Left lung (tissue), 4 donors: ENCODE measurements at regions not wholly inside any gene's neighbourhood (a gene's known extent, or its start where the extent isn't known, plus 50 kb on each side); places are given as distances from the start of the nearest gene placed in this dataset.
A peak's percentile ranks its signal among the peaks of the same experiment; 100 is the strongest.

ENCODE experiments used
- ATAC-seq: fragments of 200-7000 bp; cut with Tn5 transposase; one replicate; pipeline ENCODE4 v1.9.1; 2020; ENCODE audit warnings: moderate library complexity
- DNase-seq, 4 donors: peaks; one replicate each; pipeline ENCODE4 v3.0.0-alpha.2; 2013 to 2020
- H3K27ac ChIP-seq, 2 donors: fragments of 200-600 bp; sonication (generic) in 1 of 2; one replicate each; pipeline versions ENCODE4 v1.5.0 to v1.8.0; 2020 to 2021
- H3K27me3 ChIP-seq, 2 donors: fragments of 200-600 bp; sonication (generic) in 1 of 2; one replicate each; pipeline versions ENCODE4 v1.5.0 to v1.8.0; 2020 to 2021
- H3K36me3 ChIP-seq, 2 donors: fragments of 200-600 bp; sonication (generic) in 1 of 2; one replicate each; pipeline versions ENCODE4 v1.5.0 to v1.8.0; 2020 to 2021
- H3K4me1 ChIP-seq, 2 donors: fragments of 200-600 bp; one replicate each; pipeline ENCODE4 v1.8.0; 2021
- H3K4me3 ChIP-seq, 2 donors: fragments of 200-600 bp; sonication (generic) in 1 of 2; one replicate each; pipeline versions ENCODE4 v1.5.0 to v1.8.0; 2020 to 2021; ENCODE audit warnings: mild to moderate bottlenecking in 1 of 2
- H3K9me3 ChIP-seq, 2 donors: fragments of 200-600 bp; sonication (generic) in 1 of 2; one replicate each; pipeline versions ENCODE4 v1.5.0 to v1.8.0; 2020 to 2021
- CTCF ChIP-seq, 2 donors: fragments of 200-600 bp; sonication (generic) in 1 of 2; IDR thresholded peaks; one replicate each; pipeline versions ENCODE4 v1.5.0 to v1.8.0; 2021; ENCODE audit warnings: antibody characterized with exemption in 2 of 2
- intact Hi-C, 2 donors: fragments of 100-400 bp; cut with DNase I; formaldehyde crosslinking; loops; one replicate each; pipeline versions ENCODE4 v1.11.2 to v1.14.2; 2022
- donor health status: DM: no; HTN: yes; CAD: no.
- donor health status: DM: no; HTN: no; CAD: no.

- H3K4me3 ChIP-seq: no peak overlapping the region
- no peak overlapping the region for H3K27ac ChIP-seq
- no peaks in the 10 kb centered on the region for H3K36me3 ChIP-seq
- H3K9me3 ChIP-seq: no peaks in the 10 kb centered on the region
- no peak for DNase-seq
- TF ChIP-seq CTCF (IDR thresholded peaks at IDR 0.05): no peak
- H3K4me1 ChIP-seq: no peaks in the 10 kb centered on the region
- no peaks in the 10 kb centered on the region for H3K27me3 ChIP-seq
- no peak for ATAC-seq
- intact Hi-C loops: no loop called here
Observed at GRCh38 chr5:4192111-4192510, 596.5 kb downstream of the IRX1 start.

DNA sequence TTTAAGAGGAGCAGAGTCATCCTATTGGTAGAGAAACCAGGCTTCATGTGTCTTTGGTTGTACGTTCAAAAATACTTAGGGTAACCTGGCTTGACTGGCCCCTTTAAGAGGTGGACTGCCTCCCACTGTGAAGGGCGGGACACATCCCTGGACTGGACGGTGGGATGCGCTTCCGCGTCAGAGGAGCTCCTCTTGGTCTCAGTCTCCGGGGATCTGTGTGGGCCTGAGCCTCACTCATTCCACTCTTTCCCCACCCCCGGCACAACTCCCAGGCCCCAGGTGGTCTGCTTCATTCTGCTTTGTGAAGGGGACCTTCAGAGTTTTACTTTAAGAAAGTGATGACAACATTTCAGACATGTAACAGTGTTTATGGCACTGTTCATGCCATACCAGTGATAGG is 601.1 kb downstream of the IRX1 start:
- TF ChIP-seq CTCF (IDR thresholded peaks at IDR 0.05): no peak
- Histone ChIP-seq H3K27ac (no peak overlapping the region), H3K4me3 (no peak overlapping the region), H3K4me1 (no peaks in the 10 kb centered on the region), H3K9me3 (no peaks in the 10 kb centered on the region), H3K36me3 (no peaks in the 10 kb centered on the region), H3K27me3 (no peaks in the 10 kb centered on the region)
- no peak for DNase-seq
- intact Hi-C loops: no loop called here
- peak; percentile 31 for ATAC-seq

- DNase-seq (peak in 2 of 4 donors; percentile 57 to 76), ATAC-seq (no peak)
- no peak for TF ChIP-seq CTCF (IDR thresholded peaks at IDR 0.05)
- no peaks in the 10 kb centered on the region for H3K4me1 ChIP-seq
- H3K4me3 ChIP-seq: no peak overlapping the region
- H3K9me3 ChIP-seq: no peaks in the 10 kb centered on the region
- no peak overlapping the region for H3K27ac ChIP-seq
- no peaks in the 10 kb centered on the region for H3K36me3 ChIP-seq
- intact Hi-C loops: no loop called here
- no peaks in the 10 kb centered on the region for H3K27me3 ChIP-seq
Observed at GRCh38 chr5:4197151-4197550, 601.5 kb downstream of the IRX1 start.

GRCh38 chr5:4198461-4198860 is 602.8 kb downstream of the IRX1 start:
- no peaks in the 10 kb centered on the region for H3K4me1 ChIP-seq
- intact Hi-C loops: no loop called here
- H3K4me3 ChIP-seq: no peak overlapping the region
- no peaks in the 10 kb centered on the region for H3K27me3 ChIP-seq
- no peaks in the 10 kb centered on the region for H3K36me3 ChIP-seq
- DNase-seq (no peak), ATAC-seq (peak; percentile 69)
- no peaks in the 10 kb centered on the region for H3K9me3 ChIP-seq
- no peak for TF ChIP-seq CTCF (IDR thresholded peaks at IDR 0.05)
- no peak overlapping the region for H3K27ac ChIP-seq

- Histone ChIP-seq H3K4me1 (no peaks in the 10 kb centered on the region), H3K4me3 (no peak overlapping the region), H3K27ac (no peak overlapping the region), H3K27me3 (no peaks in the 10 kb centered on the region), H3K36me3 (no peaks in the 10 kb centered on the region), H3K9me3 (no peaks in the 10 kb centered on the region)
- ATAC-seq (no peak), DNase-seq (no peak)
- intact Hi-C loops: no loop called here
- TF ChIP-seq CTCF (IDR thresholded peaks at IDR 0.05): no peak
Observed at GRCh38 chr5:4199049-4199841, 603.6 kb downstream of the IRX1 start.
